ENCODE measurements at regions not wholly inside any gene's neighbourhood (a gene's known extent, or its start where the extent isn't known, plus 50 kb on each side); places are given as distances from the start of the nearest gene placed in this dataset.

DNA sequence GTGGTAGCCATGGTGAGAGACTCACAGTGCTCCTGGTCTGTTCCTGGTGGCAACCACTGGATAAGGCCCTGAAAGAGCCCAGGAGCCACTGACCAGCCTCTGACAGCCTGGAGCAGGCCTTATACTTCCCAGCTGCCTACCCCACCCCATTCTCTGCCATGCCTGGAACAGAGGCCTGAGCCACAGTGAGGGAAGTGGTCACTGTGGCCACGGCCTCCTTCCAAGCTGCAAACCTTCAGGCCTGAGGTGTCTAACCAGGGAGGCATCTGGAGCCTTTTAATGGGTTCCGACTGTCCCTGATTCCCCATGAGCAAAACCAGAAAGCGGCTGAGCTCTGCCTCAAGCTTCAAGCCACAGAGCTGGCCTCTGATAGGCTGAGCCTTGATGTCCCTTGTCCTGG lies 113.0 kb upstream of the SIRPA start:
- TF ChIP-seq EZH2 (IDR thresholded peaks at IDR 0.05; ENCODE audit: low read length, missing control alignments): no peak
- TF ChIP-seq, protein P1, sequence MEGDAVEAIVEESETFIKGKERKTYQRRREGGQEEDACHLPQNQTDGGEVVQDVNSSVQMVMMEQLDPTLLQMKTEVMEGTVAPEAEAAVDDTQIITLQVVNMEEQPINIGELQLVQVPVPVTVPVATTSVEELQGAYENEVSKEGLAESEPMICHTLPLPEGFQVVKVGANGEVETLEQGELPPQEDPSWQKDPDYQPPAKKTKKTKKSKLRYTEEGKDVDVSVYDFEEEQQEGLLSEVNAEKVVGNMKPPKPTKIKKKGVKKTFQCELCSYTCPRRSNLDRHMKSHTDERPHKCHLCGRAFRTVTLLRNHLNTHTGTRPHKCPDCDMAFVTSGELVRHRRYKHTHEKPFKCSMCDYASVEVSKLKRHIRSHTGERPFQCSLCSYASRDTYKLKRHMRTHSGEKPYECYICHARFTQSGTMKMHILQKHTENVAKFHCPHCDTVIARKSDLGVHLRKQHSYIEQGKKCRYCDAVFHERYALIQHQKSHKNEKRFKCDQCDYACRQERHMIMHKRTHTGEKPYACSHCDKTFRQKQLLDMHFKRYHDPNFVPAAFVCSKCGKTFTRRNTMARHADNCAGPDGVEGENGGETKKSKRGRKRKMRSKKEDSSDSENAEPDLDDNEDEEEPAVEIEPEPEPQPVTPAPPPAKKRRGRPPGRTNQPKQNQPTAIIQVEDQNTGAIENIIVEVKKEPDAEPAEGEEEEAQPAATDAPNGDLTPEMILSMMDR (conservative IDR thresholded peaks at IDR 0.05 in 1 of 2, IDR thresholded peaks at IDR 0.05 in 1 of 2; ENCODE audit: low read depth in 1 of 2, low read length in 2 of 2): no peak

Data from fibroblast of lung (primary cell).